GM18505 (cell line): ENCODE measurements at regions not wholly inside any gene's neighbourhood (a gene's known extent, or its start where the extent isn't known, plus 50 kb on each side); places are given as distances from the start of the nearest gene placed in this dataset.
A peak's percentile ranks its signal among the peaks of the same experiment; 100 is the strongest.

ENCODE experiments used
- ATAC-seq: cut with Tn5 transposase; IDR thresholded peaks from one replicate; pipeline ENCODE4 v1.9.1; 2021; ENCODE audit not compliant: unreplicated experiment
- POLR2A ChIP-seq: IDR thresholded peaks from 4 replicates; pipeline ENCODE4 v1.6.1; 2011; ENCODE audit warnings: borderline replicate concordance; ENCODE audit not compliant: insufficient read depth, insufficient read length; ENCODE audit errors: extremely low read depth

DNA sequence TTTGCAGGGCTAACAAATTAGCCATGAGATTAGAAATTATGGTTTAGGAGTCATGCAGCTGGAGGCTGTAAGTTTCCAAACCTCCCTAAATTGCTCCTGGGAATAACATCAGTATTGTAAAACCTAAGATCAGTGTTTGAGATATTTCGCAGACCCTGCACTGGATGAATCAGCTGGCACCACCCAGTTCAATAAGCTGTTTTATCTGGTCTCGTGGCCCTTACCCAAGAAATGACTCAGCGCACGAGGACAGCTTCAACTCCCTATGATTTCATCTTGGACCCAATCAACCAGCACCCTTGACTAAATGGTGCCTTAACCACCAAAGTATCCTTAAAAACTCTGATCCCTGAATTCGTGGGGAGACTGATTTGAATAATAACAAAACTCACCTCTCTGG lies 482.0 kb upstream of the PCDH15 start:
- no peak for TF ChIP-seq POLR2A
- no peak for ATAC-seq

DNA sequence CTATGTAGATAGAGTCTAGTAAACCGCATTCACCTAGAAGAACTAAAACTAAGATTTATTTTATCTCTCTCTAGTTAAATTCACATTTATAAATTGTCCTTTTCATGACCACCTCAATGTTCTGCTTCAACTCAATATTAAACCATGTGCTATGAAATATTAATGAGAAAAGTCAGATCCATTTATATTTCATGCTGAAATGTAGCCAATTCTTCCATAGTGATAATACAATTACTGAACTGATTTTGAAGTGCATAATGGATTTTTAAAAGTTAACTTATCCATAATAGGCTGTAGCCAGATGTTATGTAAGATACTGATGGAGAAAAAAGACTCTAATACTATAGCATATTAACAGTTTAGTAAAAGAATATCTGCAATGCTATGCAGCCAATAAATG lies 479.7 kb upstream of the PCDH15 start:
- TF ChIP-seq POLR2A: no peak
- no peak for ATAC-seq

DNA sequence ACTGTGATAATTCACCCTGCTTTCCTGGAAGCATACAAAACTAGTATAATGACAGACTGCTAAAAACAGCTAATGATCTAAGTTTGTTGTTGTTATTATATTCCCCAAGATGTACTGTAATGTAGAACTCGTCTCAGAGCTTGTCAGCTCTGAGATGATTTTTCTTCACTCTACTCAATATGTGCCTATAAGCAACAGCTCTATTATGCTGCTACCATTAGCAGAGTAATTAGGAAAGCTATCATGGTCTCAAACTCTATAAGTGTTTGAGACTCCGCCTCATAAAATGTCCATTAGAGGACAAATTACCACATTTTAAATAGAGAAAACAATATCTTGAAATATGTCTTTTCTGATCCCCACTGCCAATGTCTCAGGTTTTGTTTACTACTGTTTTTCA lies 476.5 kb upstream of the PCDH15 start:
- no peak for ATAC-seq
- TF ChIP-seq POLR2A: no peak

DNA sequence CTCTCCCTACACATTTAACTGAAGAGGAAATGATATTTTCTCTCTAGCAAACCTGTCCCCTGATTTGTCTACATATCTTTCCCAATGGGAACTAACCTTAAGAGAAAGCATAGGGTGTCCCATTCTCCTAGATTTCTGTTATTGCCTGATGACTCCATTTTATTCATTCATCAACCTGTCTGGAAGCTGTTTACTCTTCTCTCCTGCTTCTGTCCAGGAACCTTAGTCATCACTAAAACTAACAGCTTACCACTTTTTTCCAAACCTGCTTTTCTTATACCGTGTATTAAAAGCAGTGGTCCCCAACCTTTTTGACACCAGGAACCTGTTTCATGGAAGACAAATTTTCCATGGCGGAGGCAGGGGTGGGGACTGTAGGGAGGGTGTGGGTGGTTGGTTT lies 473.3 kb upstream of the PCDH15 start:
- ATAC-seq: no peak
- no peak for TF ChIP-seq POLR2A

DNA sequence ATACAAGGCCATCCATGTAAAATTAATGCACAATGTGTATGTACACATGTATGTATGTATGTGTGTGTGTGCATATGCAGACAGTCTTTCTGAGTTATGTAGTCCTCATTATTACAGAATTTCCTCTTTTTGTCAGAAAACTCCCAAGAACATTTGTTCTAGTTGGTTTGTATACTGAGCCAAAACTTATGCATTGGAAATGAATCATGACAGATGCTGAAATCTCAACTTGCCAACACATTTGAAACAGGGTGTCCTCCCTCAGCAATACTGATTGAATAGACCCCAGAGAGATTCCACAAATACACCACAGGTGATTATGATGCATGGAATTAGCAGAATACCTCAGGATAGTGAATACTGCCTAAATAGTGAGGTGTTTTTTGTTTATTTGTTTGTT lies 472.9 kb upstream of the PCDH15 start:
- no peak for TF ChIP-seq POLR2A
- ATAC-seq: no peak

DNA sequence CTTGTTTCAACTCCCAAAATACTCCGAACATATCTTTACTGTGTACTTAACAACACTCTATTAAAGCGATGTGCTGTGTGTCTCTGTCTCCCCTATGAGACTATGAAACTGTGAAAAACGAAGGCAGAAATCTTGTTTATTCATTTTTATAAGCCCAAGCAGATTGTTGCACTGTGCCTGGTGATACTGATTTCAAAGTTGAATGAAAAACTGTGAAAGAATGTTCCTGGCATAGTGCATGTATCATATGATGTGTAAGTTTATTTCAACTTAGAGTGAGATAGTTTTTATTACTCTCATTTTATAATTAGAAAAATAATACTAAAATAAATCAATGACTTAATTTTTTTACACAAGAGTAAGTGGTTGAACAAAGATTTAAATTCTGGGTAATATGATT lies 471.9 kb upstream of the PCDH15 start:
- no peak for ATAC-seq
- TF ChIP-seq POLR2A: no peak

DNA sequence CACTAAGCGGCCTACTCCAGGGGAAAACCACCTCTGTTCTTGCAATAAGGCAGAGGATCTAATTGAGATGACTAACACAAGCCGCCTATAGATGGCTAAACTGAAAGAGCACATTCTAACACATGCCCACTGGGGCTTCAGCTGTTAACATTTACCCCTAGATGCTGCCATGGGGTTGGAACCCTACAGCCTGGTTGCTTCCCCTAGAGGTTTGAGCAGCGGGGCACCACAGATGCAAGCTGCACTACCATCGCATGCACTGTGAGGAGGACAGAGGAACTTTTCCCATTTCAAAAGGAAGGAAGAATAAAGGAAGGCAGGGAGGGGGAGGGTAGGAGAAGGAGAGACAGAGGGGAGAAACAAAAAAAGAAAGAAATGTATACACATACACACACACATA lies 465.8 kb upstream of the PCDH15 start:
- TF ChIP-seq POLR2A: no peak

DNA sequence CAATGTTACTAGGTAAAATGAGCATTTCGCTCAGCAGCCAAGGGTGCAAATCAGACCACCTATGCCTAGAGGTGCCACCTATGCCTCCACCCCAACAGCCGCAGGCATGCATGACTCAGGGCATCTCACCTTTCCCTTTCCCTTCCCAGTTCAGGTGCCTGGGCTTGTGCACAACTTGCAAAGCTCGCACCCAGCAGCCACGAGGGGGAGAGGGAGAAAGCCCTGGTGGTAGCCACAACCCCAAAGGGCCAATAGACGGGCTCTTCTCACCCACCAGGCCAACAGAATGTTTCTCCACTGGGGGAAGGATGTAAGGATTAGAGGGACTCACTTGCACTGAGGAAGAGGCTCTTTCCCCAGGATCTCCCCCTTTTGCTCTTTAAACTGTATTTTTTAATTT lies 462.3 kb upstream of the PCDH15 start:
- no peak for ATAC-seq
- TF ChIP-seq POLR2A: no peak

More for the DNA sequence above, 465.8 kb upstream of the PCDH15 start:
- no peak for ATAC-seq

DNA sequence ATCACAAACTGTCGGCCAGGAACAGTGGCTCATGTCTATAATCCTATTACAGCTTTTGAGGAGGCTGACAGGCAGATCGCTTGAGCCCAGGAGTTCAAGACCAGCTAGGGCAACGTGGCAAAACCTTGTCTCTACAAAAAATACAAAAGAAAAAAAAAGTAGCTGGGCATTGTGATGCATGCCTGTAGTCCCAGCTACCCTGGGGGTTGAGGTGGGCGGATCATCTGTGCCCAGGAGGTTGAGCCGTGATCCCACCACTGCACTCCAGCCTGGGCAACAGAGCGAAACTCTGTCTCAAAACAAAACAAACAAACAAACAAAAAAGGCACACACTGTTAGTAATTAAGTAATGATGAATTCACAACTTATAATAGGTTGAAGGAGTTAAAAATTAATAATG lies 441.5 kb upstream of the PCDH15 start:
- no peak for ATAC-seq

DNA sequence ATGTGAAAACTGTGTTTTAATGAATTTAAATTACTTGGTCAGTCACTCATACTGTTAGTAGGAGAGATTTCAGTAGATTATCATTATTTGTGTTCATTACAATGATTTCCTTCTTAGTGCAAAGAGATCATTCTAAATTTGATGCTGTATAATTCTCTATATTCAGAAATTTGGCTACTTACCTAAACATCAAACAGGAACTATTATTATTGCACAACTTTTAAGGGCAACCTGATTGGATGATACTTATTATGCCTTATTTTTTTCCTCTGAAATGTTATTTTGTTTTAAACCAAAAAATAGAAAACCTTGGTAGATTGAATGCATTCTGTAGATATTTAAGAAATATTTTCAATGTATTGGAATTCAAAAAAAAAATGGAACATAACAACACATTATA lies 436.4 kb upstream of the PCDH15 start:
- TF ChIP-seq POLR2A: no peak
- ATAC-seq: no peak

More for the DNA sequence above, 441.5 kb upstream of the PCDH15 start:
- TF ChIP-seq POLR2A: no peak

DNA sequence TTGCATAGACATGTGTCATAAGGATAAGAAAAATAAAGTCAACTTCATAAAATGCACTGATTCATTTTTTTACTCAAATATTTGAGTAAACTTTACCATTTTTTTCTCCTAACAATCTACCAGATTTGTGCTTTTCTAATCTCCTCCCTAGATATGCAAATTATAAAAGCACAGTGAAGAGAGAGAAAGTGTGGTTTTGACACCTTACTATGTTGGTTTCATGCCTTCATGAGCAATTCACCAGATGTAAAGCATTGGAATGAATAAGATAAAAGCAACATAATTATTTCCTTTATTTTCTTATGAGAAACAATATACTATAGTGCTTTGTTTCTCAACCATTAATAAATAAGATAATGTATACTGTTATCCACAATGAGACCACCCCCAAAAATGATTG lies 432.5 kb upstream of the PCDH15 start:
- TF ChIP-seq POLR2A: no peak
- ATAC-seq: peak; percentile 97

DNA sequence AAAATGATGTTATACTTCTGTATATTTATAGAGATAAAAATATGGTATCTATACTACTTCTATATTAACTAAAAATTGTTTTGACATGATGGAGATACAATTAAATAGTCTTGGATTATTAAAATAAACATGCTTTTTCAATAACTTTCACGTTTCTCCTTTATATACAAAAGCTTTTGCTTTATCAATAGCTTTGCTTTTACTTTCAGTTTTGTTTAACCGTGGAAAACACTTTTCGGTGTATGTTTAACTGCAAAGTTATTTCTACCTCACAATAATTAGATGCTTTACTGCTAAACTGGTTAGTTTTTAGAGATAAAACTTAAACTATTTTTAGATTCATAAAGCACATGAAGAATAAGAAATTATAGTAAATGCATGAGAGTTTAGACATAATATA lies 432.1 kb upstream of the PCDH15 start:
- no peak for ATAC-seq
- TF ChIP-seq POLR2A: no peak

DNA sequence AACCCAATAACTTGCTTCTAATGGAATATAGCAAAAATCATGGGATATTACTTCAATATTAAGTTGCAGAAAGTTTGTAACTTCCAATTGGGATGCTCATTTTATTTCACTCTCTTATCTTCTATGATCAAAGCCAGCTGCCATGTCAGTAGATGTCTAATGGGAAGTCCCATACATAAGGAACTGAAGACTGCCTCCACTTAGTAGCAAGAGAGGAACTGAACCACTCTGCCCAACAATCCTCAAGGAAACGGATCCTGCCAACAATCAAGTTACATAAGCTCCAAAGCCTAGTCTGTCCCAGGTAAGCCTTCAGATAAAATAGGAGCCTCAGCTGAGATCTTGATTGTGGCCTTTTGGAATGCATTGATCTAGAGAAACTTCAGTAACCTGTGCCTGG lies 431.5 kb upstream of the PCDH15 start:
- no peak for TF ChIP-seq POLR2A
- ATAC-seq: no peak

DNA sequence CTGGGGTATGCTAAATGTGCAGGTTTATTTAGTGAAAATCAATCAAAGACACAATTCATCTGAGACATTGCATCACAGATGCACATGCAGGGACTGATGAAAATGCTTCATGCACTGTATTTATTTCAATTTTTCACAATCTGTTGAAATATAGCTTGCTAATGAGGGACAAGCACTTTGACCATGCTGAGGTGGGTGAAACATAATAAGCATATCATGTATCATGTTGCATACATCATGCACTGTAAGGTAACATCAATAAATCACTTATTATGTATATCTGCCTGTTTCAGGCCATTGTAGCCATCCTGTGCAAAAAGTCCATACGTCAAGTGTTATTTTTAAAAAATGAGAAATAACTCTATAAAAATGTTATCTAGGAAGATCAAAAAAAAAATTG lies 426.9 kb upstream of the PCDH15 start:
- ATAC-seq: no peak
- no peak for TF ChIP-seq POLR2A

DNA sequence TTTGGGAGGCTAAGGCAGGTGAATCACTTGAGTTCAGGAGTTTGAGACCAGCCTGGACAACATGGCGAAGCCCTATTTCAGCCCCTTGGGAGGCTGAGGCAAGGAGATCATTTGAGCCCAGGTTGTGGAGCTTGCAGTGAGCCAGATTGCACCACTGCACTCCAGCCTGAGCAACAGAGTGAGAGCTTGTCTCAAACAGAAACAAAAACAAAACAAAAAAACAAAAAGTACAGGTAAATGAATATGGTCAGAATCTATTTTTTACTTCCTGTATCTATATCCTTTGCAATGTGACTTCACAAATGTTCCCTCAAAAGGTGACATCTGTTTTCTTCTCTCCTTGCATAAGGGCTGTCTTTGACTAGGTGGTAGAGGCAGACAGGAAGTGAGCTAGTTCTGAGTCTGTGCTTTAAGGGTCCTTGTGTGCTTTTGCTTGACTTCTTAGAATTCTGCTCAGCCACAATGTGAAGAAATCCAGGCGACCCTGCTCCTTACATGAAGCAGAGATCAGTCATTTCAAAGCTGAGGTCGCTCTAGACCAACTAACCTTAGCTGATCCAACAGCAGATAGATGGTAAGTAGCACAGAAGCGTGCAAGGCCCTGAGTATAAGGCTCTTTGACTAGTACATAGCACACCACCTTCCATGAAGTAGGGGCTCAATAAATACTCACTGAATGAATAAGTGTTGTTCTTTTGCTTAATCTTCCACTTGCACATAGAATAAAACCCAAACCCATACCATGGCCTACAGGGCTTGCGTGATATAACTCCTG lies 423.2 kb upstream of the PCDH15 start:
- TF ChIP-seq POLR2A: no peak
- no peak for ATAC-seq
